Testis (tissue), 2 donors: ENCODE measurements at regions not wholly inside any gene's neighbourhood (a gene's known extent, or its start where the extent isn't known, plus 50 kb on each side); places are given as distances from the start of the nearest gene placed in this dataset.

ENCODE experiments used
- POLR2A ChIP-seq: fragments of 450-650 bp; IDR thresholded peaks from one replicate; pipeline ENCODE4 v1.6.1; 2017; ENCODE audit warnings: antibody characterized with exemption, mild to moderate bottlenecking, moderate library complexity
- TF ChIP-seq, protein P1 (sequence below), 3 experiments: fragments of 450-650 bp in 2 of 3; fragments of 200-600 bp in 1 of 3; sonication (generic) in 1 of 3; IDR thresholded peaks; one replicate each; pipeline ENCODE4 v1.5.1; 2016 to 2019; ENCODE audit warnings: antibody characterized with exemption in 3 of 3, mild to moderate bottlenecking in 2 of 3, moderate library complexity in 1 of 3

DNA sequence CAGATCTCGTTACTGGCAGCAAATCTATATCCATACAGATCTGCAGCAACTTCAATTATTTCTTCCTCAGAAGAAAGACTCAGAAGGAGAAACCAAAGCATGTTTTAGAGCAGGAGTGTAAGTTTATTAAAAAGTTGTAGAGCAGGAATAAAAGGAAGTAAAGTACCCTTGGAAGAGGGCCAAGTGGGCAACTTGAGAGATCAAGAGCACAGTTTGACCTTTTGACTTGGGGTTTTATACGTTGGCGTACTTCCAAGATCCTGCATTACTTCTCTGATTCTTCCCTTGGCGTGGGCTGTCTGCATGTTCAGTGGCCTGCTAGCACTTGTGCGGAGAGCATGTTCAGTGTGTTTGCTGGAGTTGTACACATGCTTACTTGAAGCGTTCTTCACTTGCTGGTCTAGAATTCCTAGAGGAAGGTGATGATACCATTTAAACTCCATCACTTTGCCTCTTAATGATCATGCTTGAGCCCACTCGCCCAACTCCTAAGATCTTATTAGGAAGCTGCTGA lies 1114.7 kb upstream of the PABPC4L start:
- TF ChIP-seq, protein P1, sequence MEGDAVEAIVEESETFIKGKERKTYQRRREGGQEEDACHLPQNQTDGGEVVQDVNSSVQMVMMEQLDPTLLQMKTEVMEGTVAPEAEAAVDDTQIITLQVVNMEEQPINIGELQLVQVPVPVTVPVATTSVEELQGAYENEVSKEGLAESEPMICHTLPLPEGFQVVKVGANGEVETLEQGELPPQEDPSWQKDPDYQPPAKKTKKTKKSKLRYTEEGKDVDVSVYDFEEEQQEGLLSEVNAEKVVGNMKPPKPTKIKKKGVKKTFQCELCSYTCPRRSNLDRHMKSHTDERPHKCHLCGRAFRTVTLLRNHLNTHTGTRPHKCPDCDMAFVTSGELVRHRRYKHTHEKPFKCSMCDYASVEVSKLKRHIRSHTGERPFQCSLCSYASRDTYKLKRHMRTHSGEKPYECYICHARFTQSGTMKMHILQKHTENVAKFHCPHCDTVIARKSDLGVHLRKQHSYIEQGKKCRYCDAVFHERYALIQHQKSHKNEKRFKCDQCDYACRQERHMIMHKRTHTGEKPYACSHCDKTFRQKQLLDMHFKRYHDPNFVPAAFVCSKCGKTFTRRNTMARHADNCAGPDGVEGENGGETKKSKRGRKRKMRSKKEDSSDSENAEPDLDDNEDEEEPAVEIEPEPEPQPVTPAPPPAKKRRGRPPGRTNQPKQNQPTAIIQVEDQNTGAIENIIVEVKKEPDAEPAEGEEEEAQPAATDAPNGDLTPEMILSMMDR (IDR thresholded peaks at IDR 0.05): no peak
- TF ChIP-seq POLR2A: no peak
